Heart left ventricle (tissue), 16 donors: ENCODE measurements at regions not wholly inside any gene's neighbourhood (a gene's known extent, or its start where the extent isn't known, plus 50 kb on each side); places are given as distances from the start of the nearest gene placed in this dataset.

Experiments
- ATAC-seq, 4 donors: fragments of 200-7000 bp; cut with Tn5 transposase; one replicate each; pipeline ENCODE4 v1.9.1; 2020 to 2022; ENCODE audit warnings: moderate library complexity in 4 of 4, mild to moderate bottlenecking in 3 of 4, moderate number of reproducible peaks in 1 of 4
- DNase-seq, 5 donors: peaks; one replicate each; pipeline ENCODE4 v3.0.0-alpha.2; 2020
- H3K27ac ChIP-seq, 12 donors: fragments of 200-600 bp; sonication (generic) in 4 of 12; one replicate each; pipeline versions ENCODE4 v1.5.0 to v1.8.0; 2016 to 2022; ENCODE audit warnings: mild to moderate bottlenecking in 2 of 12
- H3K27me3 ChIP-seq, 9 donors: fragments of 200-600 bp; sonication (generic) in 2 of 9; one replicate each; pipeline versions ENCODE4 v1.5.1 to v1.8.0; 2016 to 2022; ENCODE audit warnings: mild to moderate bottlenecking in 3 of 9
- H3K36me3 ChIP-seq, 9 donors: fragments of 200-600 bp; sonication (generic) in 2 of 9; one replicate each; pipeline versions ENCODE4 v1.5.0 to v1.8.0; 2018 to 2022; ENCODE audit warnings: mild to moderate bottlenecking in 2 of 9
- H3K4me1 ChIP-seq, 12 donors: fragments of 200-600 bp; sonication (generic) in 4 of 12; one replicate each; pipeline versions ENCODE4 v1.5.0 to v1.8.0; 2016 to 2022; ENCODE audit warnings: mild to moderate bottlenecking in 3 of 12
- H3K4me3 ChIP-seq, 12 donors: fragments of 200-600 bp; sonication (generic) in 4 of 12; one replicate each; pipeline versions ENCODE4 v1.5.0 to v1.8.0; 2017 to 2022; ENCODE audit warnings: mild to moderate bottlenecking in 9 of 12, moderate library complexity in 4 of 12
- H3K9me3 ChIP-seq, 12 donors: fragments of 200-600 bp; sonication (generic) in 4 of 12; one replicate each; pipeline versions ENCODE4 v1.5.0 to v1.8.0; 2016 to 2022; ENCODE audit warnings: mild to moderate bottlenecking in 1 of 12
- CTCF ChIP-seq, 12 donors: fragments of 200-600 bp; sonication (generic) in 4 of 12; IDR thresholded peaks; one replicate each; pipeline versions ENCODE4 v1.5.0 to v1.8.0; 2018 to 2022; ENCODE audit warnings: antibody characterized with exemption in 12 of 12, mild to moderate bottlenecking in 5 of 12
- POLR2A ChIP-seq, 2 donors: fragments of 450-650 bp; IDR thresholded peaks; one replicate each; pipeline ENCODE4 v1.6.1; 2017; ENCODE audit warnings: antibody characterized with exemption in 2 of 2, mild to moderate bottlenecking in 2 of 2, moderate library complexity in 2 of 2
- WGBS, 4 donors: extraction: QIAGEN DNeasy Blood & Tissue Kit in 2 of 4; methylation state at CpG; one replicate each; pipeline versions ENCODE4 v1.1.5 to v1.1.7; 2013 to 2018; 5-methylcytosine and 5-hydroxymethylcytosine counted together
- intact Hi-C, 10 donors: fragments of 100-400 bp; cut with DNase I; formaldehyde crosslinking; loops; one replicate each; pipeline versions ENCODE4 v1.11.1 to v1.14.2; 2022
- donor health status: ischemic (EF 13 %, LVEDD 7.1; RV severe dilation, severe dysfunction).
- donor health status: healthy with polysubstance abuse.
- donor health status: DM: no; HTN: yes; CAD: no.
- donor health status: DM: no; HTN: no; CAD: no.
- donor health status: ischemic (EF 25% LVEDD 6.9; RV normal size, moderate dysfunction).
- donor health status: ischemic (EF 25% LVEDD 5.7; RV mildly dilated, moderate dysfunction).
- donor health status: healthy.
- donor health status: DM: yes; HTN: yes; CAD: no.
- donor health status: ischemic (EF 35%, LVEDD 5.7; RV mildly dilated, moderate dysfunction).
- donor health status: nonischemic (EF 11% LVEDD 7.7; RV severe dilation, severe dysfunction).
- donor health status: DM: yes; HTN: yes; CAD: no.
- donor health status: PGD.
- donor health status: ischemic (EF 29% LVEDD 5.4; RV normal size, mild dysfunction).
- donor health status: nonischemic (EF 23%, LVEDD 6.1; RV moderate dilation, normal function).

GRCh38 chr2:144041612-144042011 lies 478.3 kb downstream of the ZEB2 start:
- Histone ChIP-seq H3K4me1 (no peaks in the 10 kb centered on the region), H3K27ac (no peak overlapping the region), H3K4me3 (no peak overlapping the region), H3K27me3 (no peaks in the 10 kb centered on the region), H3K9me3 (no peaks in the 10 kb centered on the region), H3K36me3 (no peaks in the 10 kb centered on the region)
- 94 to 100% (median 97%) methylated on average over 1 of the region's 1 CpG for WGBS, 4 donors
- ATAC-seq (no peak), DNase-seq (no peak)
- no peak for TF ChIP-seq POLR2A (IDR thresholded peaks at IDR 0.05)
- no peak for TF ChIP-seq CTCF (IDR thresholded peaks at IDR 0.05)
- intact Hi-C loops: no loop called here

- no peak for DNase-seq
- no peak overlapping the region for H3K27ac ChIP-seq
- no peaks in the 10 kb centered on the region for H3K27me3 ChIP-seq
- TF ChIP-seq CTCF (IDR thresholded peaks at IDR 0.05): no peak
- no peak for TF ChIP-seq POLR2A (IDR thresholded peaks at IDR 0.05)
- H3K4me3 ChIP-seq: no peak overlapping the region
- 95 to 99% (median 97%) methylated on average over 2 of the region's 2 CpGs for WGBS, 4 donors
- no peak for ATAC-seq
- no peaks in the 10 kb centered on the region for H3K36me3 ChIP-seq
- intact Hi-C loops: no loop called here
- no peaks in the 10 kb centered on the region for H3K4me1 ChIP-seq
- H3K9me3 ChIP-seq: no peaks in the 10 kb centered on the region
These were observed 479.1 kb downstream of the ZEB2 start for GRCh38 chr2:144040834-144041233.

- no peak overlapping the region for H3K27ac ChIP-seq
- no peaks in the 10 kb centered on the region for H3K9me3 ChIP-seq
- TF ChIP-seq POLR2A (IDR thresholded peaks at IDR 0.05) (no peak), CTCF (IDR thresholded peaks at IDR 0.05) (no peak)
- DNase-seq: no peak
- no peaks in the 10 kb centered on the region for H3K4me1 ChIP-seq
- intact Hi-C loops: no loop called here
- H3K4me3 ChIP-seq: no peak overlapping the region
- no peak for ATAC-seq
- no peaks in the 10 kb centered on the region for H3K27me3 ChIP-seq
- H3K36me3 ChIP-seq: no peaks in the 10 kb centered on the region
These were observed 487.4 kb downstream of the ZEB2 start for GRCh38 chr2:144032566-144032965.

GRCh38 chr2:144030791-144031190 lies 489.1 kb downstream of the ZEB2 start:
- H3K4me1 ChIP-seq: no peaks in the 10 kb centered on the region
- H3K36me3 ChIP-seq: no peaks in the 10 kb centered on the region
- ATAC-seq (no peak), DNase-seq (no peak)
- H3K4me3 ChIP-seq: no peak overlapping the region
- intact Hi-C loops: no loop called here
- H3K27ac ChIP-seq: no peak overlapping the region
- 78 to 88% (median 87%) methylated on average over 5 of the region's 5 CpGs for WGBS, 4 donors
- no peaks in the 10 kb centered on the region for H3K27me3 ChIP-seq
- no peaks in the 10 kb centered on the region for H3K9me3 ChIP-seq
- TF ChIP-seq POLR2A (IDR thresholded peaks at IDR 0.05) (no peak), CTCF (IDR thresholded peaks at IDR 0.05) (no peak)
